ENCODE measurements at regions not wholly inside any gene's neighbourhood (a gene's known extent, or its start where the extent isn't known, plus 50 kb on each side); places are given as distances from the start of the nearest gene placed in this dataset.

DNA sequence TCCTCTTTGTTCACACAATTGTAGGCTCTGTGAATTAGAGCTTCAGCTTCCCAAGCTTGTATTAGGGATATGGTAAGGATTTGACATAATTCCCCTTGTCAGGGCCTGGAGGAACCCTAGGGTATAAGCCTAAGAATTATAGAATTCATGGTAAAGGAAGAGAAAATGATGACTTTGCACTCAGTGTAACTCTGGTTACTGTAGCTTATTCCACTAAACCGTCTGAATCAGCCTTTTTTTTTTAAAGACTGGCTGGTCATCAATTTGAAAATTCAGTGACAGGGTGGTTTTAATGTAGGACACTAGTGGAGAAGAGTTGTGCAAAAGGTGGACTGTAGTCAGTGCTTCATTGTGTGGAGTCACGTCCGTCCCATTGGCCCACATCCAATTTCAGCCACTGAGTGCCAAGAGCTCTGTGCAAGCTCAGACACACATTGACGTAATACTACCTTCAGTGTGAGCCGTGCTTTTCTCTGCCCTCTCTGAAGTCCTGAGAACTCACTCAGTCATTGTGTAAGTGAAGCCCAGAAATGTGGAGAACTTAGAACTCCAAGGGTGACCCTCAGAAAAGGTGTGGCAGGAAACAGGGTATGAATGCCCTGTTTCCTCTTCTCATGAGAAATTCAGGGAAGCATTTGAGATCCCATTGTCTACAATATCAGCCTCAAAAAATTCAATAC is 449.8 kb downstream of the C4orf33 start:
- H3K27ac ChIP-seq (ENCODE audit: insufficient read depth, low read length) = no peak overlapping the region
- no peak overlapping the region for H3K4me2 ChIP-seq (ENCODE audit: extremely low read depth, insufficient read depth, low read length)
- no peak for TF ChIP-seq EZH2 (IDR thresholded peaks at IDR 0.05; ENCODE audit: low read length, missing control alignments)
- no peak for TF ChIP-seq CTCF (conservative IDR thresholded peaks at IDR 0.05 in 1 of 2, IDR thresholded peaks at IDR 0.05 in 1 of 2; ENCODE audit: low read depth in 1 of 2, low read length in 2 of 2)
- no peaks in the 10 kb centered on the region for H3K79me2 ChIP-seq (ENCODE audit: control insufficient read depth, insufficient read depth, low read length)
- no peaks in the 10 kb centered on the region for H4K20me1 ChIP-seq (ENCODE audit: control insufficient read depth, extremely low read depth, insufficient read depth, low read length)
- peak; percentile 1 to 43 for DNase-seq (ENCODE audit: low read depth in 2 of 2)
- H3K27me3 ChIP-seq (ENCODE audit: control insufficient read depth, insufficient read depth, low read length) = no peaks in the 10 kb centered on the region
- H3K4me1 ChIP-seq (ENCODE audit: control insufficient read depth, extremely low read depth, insufficient read depth, low read length) = no peaks in the 10 kb centered on the region
- H3K9ac ChIP-seq (ENCODE audit: insufficient read depth, low read length) = no peak overlapping the region
- H2AFZ ChIP-seq (ENCODE audit: low read length) = no peak overlapping the region
- H3K4me3 ChIP-seq (replicated peaks in 1 of 4; ENCODE audit: control extremely low read depth in 1 of 4, insufficient read depth in 1 of 4, low read depth in 3 of 4, low read length in 4 of 4) = no peak overlapping the region
- H3K36me3 ChIP-seq (ENCODE audit: control insufficient read depth, insufficient read depth, low read length) = no peaks in the 10 kb centered on the region
- H3K9me3 ChIP-seq (ENCODE audit: control insufficient read depth, insufficient read depth, low read depth, low read length) = no peaks in the 10 kb centered on the region

DNA sequence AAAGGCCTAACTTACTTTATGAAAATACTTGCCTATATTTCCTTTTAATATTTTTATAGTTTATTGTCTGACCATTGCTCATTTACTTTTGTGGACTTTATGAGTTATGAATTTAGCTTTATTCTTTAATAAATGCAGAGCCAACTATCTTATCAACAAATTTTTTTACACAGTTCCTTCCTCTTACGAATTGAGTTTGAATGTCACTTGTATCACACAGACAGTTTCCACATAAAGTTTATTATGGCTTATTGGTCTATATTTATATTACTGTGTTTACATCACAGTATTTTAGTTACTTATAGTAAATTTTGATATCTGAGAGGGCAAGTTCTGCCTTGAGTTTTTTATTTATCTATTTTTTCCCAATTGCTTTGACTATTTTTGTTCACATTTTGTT is 450.6 kb downstream of the C4orf33 start:
- H3K4me3 ChIP-seq (replicated peaks in 1 of 4; ENCODE audit: control extremely low read depth in 1 of 4, insufficient read depth in 1 of 4, low read depth in 3 of 4, low read length in 4 of 4) = no peak overlapping the region
- H3K9ac ChIP-seq (ENCODE audit: insufficient read depth, low read length) = no peak overlapping the region
- no peaks in the 10 kb centered on the region for H3K27me3 ChIP-seq (ENCODE audit: control insufficient read depth, insufficient read depth, low read length)
- H3K9me3 ChIP-seq (ENCODE audit: control insufficient read depth, insufficient read depth, low read depth, low read length) = no peaks in the 10 kb centered on the region
- H3K4me1 ChIP-seq (ENCODE audit: control insufficient read depth, extremely low read depth, insufficient read depth, low read length) = no peaks in the 10 kb centered on the region
- no peaks in the 10 kb centered on the region for H3K36me3 ChIP-seq (ENCODE audit: control insufficient read depth, insufficient read depth, low read length)
- H2AFZ ChIP-seq (ENCODE audit: low read length) = no peak overlapping the region
- H3K79me2 ChIP-seq (ENCODE audit: control insufficient read depth, insufficient read depth, low read length) = no peaks in the 10 kb centered on the region
- no peaks in the 10 kb centered on the region for H4K20me1 ChIP-seq (ENCODE audit: control insufficient read depth, extremely low read depth, insufficient read depth, low read length)
- no peak overlapping the region for H3K27ac ChIP-seq (ENCODE audit: insufficient read depth, low read length)
- DNase-seq (ENCODE audit: low read depth in 2 of 2) = no peak
- no peak overlapping the region for H3K4me2 ChIP-seq (ENCODE audit: extremely low read depth, insufficient read depth, low read length)
- TF ChIP-seq CTCF (conservative IDR thresholded peaks at IDR 0.05 in 1 of 2, IDR thresholded peaks at IDR 0.05 in 1 of 2; ENCODE audit: low read depth in 1 of 2, low read length in 2 of 2) = no peak
- no peak for TF ChIP-seq EZH2 (IDR thresholded peaks at IDR 0.05; ENCODE audit: low read length, missing control alignments)

- Histone ChIP-seq H4K20me1 (ENCODE audit: control insufficient read depth, extremely low read depth, insufficient read depth, low read length) (no peaks in the 10 kb centered on the region), H2AFZ (ENCODE audit: low read length) (no peak overlapping the region), H3K4me1 (ENCODE audit: control insufficient read depth, extremely low read depth, insufficient read depth, low read length) (no peaks in the 10 kb centered on the region), H3K27ac (ENCODE audit: insufficient read depth, low read length) (no peak overlapping the region), H3K9me3 (ENCODE audit: control insufficient read depth, insufficient read depth, low read depth, low read length) (no peaks in the 10 kb centered on the region), H3K4me3 (replicated peaks in 1 of 4; ENCODE audit: control extremely low read depth in 1 of 4, insufficient read depth in 1 of 4, low read depth in 3 of 4, low read length in 4 of 4) (no peak overlapping the region), H3K36me3 (ENCODE audit: control insufficient read depth, insufficient read depth, low read length) (no peaks in the 10 kb centered on the region), H3K4me2 (ENCODE audit: extremely low read depth, insufficient read depth, low read length) (no peak overlapping the region), H3K79me2 (ENCODE audit: control insufficient read depth, insufficient read depth, low read length) (no peaks in the 10 kb centered on the region), H3K9ac (ENCODE audit: insufficient read depth, low read length) (no peak overlapping the region), H3K27me3 (ENCODE audit: control insufficient read depth, insufficient read depth, low read length) (no peaks in the 10 kb centered on the region)
- no peak for DNase-seq (ENCODE audit: low read depth in 2 of 2)
- TF ChIP-seq EZH2 (IDR thresholded peaks at IDR 0.05; ENCODE audit: low read length, missing control alignments) (no peak), CTCF (conservative IDR thresholded peaks at IDR 0.05 in 1 of 2, IDR thresholded peaks at IDR 0.05 in 1 of 2; ENCODE audit: low read depth in 1 of 2, low read length in 2 of 2) (no peak)
Measured at GRCh38 chr4:129550281-129550785, 454.4 kb downstream of the C4orf33 start.

Data from fibroblast of lung (primary cell).